ENCODE measurements at regions not wholly inside any gene's neighbourhood (a gene's known extent, or its start where the extent isn't known, plus 50 kb on each side); places are given as distances from the start of the nearest gene placed in this dataset.
A peak's percentile ranks its signal among the peaks of the same experiment; 100 is the strongest.

DNA sequence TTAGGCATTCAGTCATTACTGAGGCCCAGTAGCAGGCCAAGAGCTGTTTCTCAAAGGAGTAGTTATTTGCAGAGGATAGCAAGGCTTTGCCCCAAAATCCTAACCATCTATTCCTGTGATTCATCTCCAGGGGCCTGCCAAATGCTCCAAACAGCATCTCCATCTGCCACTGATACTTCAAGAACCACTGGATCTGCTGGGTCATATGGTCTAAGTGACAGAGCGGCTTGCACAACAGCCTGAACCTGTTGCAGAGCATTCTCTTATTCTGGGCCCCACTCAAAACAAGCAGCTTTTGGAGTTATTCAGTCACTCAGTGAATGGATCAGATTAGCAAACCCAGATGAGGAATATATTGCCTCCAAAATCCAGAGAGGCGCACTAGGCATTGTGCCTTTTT is 68.8 kb upstream of the ALDH1A3 start:
- TF ChIP-seq, protein P1, sequence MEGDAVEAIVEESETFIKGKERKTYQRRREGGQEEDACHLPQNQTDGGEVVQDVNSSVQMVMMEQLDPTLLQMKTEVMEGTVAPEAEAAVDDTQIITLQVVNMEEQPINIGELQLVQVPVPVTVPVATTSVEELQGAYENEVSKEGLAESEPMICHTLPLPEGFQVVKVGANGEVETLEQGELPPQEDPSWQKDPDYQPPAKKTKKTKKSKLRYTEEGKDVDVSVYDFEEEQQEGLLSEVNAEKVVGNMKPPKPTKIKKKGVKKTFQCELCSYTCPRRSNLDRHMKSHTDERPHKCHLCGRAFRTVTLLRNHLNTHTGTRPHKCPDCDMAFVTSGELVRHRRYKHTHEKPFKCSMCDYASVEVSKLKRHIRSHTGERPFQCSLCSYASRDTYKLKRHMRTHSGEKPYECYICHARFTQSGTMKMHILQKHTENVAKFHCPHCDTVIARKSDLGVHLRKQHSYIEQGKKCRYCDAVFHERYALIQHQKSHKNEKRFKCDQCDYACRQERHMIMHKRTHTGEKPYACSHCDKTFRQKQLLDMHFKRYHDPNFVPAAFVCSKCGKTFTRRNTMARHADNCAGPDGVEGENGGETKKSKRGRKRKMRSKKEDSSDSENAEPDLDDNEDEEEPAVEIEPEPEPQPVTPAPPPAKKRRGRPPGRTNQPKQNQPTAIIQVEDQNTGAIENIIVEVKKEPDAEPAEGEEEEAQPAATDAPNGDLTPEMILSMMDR (conservative IDR thresholded peaks at IDR 0.05; ENCODE audit: control insufficient read depth, insufficient read depth, low read depth, low read length) = no peak
- no peak for DNase-seq (ENCODE audit: low read depth)

DNA sequence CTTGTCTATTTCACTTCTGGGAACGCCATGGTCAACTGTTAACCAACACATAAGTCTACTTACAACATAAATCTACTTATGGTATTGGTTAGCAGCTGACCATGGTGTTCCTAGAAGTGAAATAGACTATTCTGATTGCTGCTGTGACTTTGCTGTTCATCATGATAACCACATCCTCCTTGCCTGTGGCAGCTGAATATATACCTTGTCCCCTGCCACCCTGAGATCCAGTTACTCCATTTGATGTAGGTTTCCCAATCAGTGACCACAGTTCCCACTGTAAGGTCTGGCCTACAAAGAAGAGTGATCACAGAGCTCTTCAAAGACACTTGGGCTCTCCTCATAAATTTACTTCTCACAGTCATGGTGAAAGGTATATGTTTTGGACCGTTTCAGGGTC is 66.8 kb upstream of the ALDH1A3 start:
- no peak overlapping the region for H3K4me3 ChIP-seq (ENCODE audit: control insufficient read depth, low read depth, low read length)
- TF ChIP-seq, protein P1 (conservative IDR thresholded peaks at IDR 0.05; ENCODE audit: control insufficient read depth, insufficient read depth, low read depth, low read length) = no peak
- DNase-seq (ENCODE audit: low read depth) = no peak

More for the DNA sequence above, 68.8 kb upstream of the ALDH1A3 start:
- H3K4me3 ChIP-seq (ENCODE audit: control insufficient read depth, low read depth, low read length) = no peak overlapping the region

DNA sequence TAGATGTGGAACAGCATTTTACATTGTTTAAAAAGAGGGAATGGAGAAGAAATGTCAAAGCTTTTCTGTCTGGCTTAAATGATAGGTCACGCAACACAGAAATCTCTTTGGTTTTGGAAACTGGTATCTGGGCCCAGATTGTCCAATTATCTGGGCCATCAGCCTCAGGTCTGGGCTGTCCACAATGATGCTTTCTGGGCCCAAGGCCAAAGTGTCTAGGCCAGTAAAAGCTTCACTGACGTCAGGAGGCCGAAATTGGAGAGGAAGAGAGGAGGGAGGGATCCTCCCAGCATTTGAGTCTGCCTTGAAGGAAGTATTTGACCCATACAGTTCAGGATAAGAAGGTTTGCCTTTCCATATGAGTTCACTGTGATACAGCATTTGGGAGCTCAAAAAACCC is 60.7 kb upstream of the ALDH1A3 start:
- DNase-seq (ENCODE audit: low read depth) = peak; percentile 76
- H3K4me3 ChIP-seq (ENCODE audit: control insufficient read depth, low read depth, low read length) = no peak overlapping the region
- TF ChIP-seq, protein P1 (conservative IDR thresholded peaks at IDR 0.05; ENCODE audit: control insufficient read depth, insufficient read depth, low read depth, low read length) = no peak

DNA sequence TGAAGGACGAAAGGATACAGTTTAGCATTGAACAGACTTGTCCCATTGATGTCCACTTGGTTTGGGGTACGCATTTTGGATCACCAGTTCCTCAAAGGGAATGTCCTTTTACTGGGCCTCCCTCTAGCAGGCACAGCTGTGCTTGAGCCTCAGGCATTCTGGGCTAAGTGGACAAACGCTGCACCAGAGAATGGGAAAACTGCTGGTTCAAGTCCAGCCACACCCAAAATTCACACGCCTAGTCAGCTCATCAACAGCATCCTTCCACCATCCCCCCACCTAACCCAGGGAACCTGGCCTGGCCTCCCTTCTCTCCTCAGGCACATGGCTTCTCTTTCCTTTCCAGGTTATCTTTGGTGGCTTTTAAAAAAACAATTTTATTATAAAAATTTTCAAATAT is 59.1 kb upstream of the ALDH1A3 start:
- no peak overlapping the region for H3K4me3 ChIP-seq (ENCODE audit: control insufficient read depth, low read depth, low read length)
- TF ChIP-seq, protein P1 (conservative IDR thresholded peaks at IDR 0.05; ENCODE audit: control insufficient read depth, insufficient read depth, low read depth, low read length) = no peak
- no peak for DNase-seq (ENCODE audit: low read depth)

DNA sequence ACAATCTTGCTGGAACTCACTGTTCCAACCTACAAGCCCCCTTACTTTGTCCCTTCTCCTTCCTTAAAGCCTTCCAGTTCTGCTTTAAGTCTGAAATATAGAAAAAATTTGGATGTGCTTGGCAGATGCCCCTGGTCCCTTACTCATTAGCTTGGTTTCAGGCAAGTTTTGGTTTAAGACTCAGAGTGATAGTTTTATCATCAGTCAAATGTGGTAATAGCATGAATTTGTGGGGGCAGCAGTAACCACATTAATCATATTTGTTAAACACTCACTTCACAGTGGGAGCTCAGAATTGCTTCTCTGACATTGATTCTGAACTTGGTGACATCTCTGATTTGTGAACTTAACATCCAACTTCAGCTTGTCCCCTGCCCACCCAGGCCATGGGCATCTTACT is 58.3 kb upstream of the ALDH1A3 start:
- TF ChIP-seq, protein P1 (conservative IDR thresholded peaks at IDR 0.05; ENCODE audit: control insufficient read depth, insufficient read depth, low read depth, low read length) = no peak
- H3K4me3 ChIP-seq (ENCODE audit: control insufficient read depth, low read depth, low read length) = no peak overlapping the region
- DNase-seq (ENCODE audit: low read depth) = no peak

DNA sequence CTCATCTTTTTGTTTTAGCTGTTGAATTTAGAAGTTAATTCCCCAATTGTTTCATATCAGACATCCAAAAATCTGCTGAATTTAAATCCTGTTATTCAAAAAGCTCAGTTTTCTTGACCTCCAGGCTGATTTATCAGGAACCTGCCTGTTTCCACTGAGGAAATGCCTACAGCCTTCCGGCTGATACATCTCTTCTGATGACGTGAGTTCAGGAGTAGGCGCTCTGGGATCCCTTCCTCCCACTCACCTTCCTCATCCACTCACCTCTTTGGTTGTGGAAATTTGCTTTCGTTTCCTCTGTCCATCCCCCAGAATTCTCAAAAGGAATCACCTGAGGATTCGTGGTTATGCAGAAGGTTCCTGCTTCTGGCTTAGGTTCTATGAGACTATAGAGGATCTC is 55.4 kb upstream of the ALDH1A3 start:
- TF ChIP-seq, protein P1 (conservative IDR thresholded peaks at IDR 0.05; ENCODE audit: control insufficient read depth, insufficient read depth, low read depth, low read length) = no peak
- no peak for DNase-seq (ENCODE audit: low read depth)
- H3K4me3 ChIP-seq (ENCODE audit: control insufficient read depth, low read depth, low read length) = no peak overlapping the region

DNA sequence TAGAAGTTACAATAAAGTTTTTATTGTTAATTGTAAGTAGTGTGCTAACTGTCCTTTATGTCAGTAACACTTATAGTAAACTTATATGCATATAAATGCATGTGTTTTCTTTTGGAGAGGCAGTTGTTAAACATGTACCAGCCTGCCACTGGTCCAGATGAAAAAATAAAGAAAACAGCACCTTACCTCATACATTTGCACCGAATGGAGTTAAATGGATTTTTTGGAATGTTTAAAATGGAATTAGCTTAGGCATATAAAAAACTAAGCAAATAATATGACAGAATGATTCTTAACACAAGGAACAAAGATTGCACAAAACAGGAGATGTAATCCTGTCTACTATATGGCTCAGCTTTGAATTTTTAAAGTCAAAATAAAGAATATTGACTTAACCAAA is 50.2 kb upstream of the ALDH1A3 start:
- TF ChIP-seq, protein P1 (conservative IDR thresholded peaks at IDR 0.05; ENCODE audit: control insufficient read depth, insufficient read depth, low read depth, low read length) = no peak
- no peak for DNase-seq (ENCODE audit: low read depth)
- no peak overlapping the region for H3K4me3 ChIP-seq (ENCODE audit: control insufficient read depth, low read depth, low read length)

Data from fibroblast of mammary gland (primary cell).